GM19239 (cell line): ENCODE measurements at regions not wholly inside any gene's neighbourhood (a gene's known extent, or its start where the extent isn't known, plus 50 kb on each side); places are given as distances from the start of the nearest gene placed in this dataset.

Experiments
- DNase-seq: peaks from one replicate; pipeline ENCODE4 v3.0.0; 2011; ENCODE audit warnings: low spot score; ENCODE audit not compliant: insufficient read length
- FAIRE-seq: peaks from 2 replicates; lab custom pipeline; 2011; peaks lifted over from hg19 to GRCh38; lab: Jason Lieb, UNC

DNA sequence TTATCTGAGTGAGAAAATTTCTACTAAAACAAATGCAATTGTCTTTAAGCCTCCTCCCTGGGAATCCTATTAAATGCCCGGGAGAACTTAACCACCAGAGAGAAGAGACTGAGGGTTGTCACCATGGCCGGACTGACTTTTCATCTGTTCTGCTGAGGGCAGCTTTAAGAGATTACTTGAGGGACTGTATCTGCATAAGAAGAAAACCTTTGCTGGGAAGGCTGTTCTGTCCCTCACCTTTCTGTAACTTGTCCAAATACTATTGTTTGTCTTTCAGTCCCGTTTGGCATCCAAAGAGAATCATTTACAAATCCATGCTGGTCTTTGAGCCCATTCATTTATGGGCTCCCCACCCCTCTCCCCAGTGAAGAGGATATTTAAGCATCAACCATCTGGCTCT, 306.3 kb upstream of the FLRT2 start:
- DNase-seq, result no peak
- no peak for FAIRE-seq

GRCh38 chr14:85224241-85224640, 305.7 kb upstream of the FLRT2 start:
- FAIRE-seq (no peak), DNase-seq (no peak)

DNA sequence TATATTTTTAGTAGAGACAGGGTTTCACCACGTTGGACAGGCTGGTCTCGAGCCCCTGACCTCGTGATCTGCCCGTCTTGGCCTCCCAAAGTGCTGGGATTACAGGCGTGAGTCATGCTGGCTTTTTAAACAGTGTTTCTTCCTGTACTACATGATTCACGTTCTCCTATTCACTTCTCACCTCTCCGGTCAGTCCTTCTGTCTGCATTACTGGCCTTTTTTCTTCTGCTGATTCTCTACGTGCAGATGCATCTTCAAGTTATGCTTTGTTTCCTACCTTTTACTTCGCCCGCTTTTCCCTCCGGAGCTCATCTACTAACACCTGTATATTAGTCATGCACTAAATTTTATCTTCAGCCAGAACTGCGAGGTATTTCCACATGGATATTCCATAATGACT, 296.2 kb upstream of the FLRT2 start:
- DNase-seq (no peak), FAIRE-seq (no peak)

DNA sequence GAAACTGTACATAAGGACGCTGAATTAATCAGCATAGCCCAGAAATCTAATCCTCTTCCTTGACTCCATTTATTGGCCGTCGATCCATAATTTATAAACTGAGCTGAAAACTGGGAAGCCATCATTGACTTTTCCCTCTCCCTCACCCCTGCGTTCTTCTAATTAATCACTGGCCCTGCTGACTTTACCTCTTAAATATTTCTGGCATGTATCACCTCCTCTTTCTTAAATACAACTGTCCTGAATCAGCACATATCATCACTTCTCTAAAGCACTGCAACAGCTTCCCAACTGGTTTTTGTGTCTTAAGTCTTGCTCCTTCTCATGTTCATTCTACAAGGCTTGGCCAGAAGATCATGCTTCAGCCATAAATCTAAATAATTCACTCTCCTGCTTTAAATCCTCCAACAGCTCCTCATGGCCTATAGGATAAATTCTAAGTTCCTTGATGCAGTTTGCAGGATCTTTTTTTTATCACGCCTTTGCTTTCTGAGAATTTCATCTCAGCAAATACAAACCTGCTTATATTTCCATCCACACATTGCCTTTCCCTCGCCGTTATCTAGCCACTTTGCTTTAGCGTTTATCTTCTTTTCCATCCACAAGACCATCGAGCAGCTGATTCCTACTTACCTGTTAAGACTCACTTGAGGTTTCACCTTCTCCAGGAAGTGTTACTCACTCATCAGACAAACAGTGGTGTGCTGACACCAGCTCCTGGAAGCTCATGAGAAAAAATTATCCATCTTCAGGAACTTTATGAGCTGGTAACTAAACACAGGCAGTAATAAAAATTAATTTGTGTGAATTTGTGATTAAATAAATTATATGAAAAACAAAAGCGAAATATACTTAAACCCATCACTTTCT, 295.6 kb upstream of the FLRT2 start:
- DNase-seq (no peak), FAIRE-seq (no peak)

GRCh38 chr14:85235868-85236267, 294.1 kb upstream of the FLRT2 start:
- DNase-seq (no peak), FAIRE-seq (no peak)

- DNase-seq (no peak), FAIRE-seq (no peak)
Observed at GRCh38 chr14:85236296-85236695, 293.6 kb upstream of the FLRT2 start.

GRCh38 chr14:85239791-85240190, 290.2 kb upstream of the FLRT2 start:
- FAIRE-seq (no peak), DNase-seq (no peak)

DNA sequence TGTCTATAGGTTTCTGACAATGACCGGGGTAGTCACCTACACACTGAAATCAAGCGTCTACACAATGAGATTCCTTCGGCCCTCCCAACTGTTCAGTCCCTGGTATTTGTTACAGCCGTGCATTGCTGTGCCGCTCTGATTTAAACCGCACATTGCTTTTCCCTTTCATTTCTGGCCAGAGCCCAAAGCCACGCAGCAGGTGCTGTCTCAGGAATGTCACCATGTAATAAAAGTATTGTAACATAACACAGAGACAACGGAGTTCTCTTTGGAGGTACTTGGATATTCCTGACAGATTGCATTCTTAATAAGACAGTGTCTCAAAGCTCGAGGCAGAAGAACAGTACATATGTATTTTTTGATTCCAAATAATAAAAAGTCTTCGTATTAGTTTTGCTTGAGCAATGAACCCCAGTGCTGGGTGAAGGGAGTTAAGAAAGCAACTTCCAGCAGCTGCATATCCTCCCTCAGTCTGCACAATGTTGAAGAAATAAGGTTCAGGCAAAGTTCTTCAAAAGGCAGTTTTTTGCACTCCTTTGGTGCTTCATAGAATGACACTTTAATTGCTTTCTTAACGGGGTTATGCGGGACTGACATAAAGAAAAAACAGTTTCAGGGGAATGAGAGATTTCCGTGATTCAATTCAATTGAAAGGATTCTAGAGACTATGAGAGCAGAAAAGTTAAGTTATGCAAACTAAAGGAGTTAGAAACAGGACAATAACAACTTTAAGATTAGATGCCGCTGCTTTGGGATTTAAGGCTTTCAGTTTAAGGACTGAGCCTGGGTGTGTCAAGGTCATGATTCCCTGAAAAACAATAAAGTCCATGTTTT, 288.7 kb upstream of the FLRT2 start:
- FAIRE-seq, result no peak
- no peak for DNase-seq

DNA sequence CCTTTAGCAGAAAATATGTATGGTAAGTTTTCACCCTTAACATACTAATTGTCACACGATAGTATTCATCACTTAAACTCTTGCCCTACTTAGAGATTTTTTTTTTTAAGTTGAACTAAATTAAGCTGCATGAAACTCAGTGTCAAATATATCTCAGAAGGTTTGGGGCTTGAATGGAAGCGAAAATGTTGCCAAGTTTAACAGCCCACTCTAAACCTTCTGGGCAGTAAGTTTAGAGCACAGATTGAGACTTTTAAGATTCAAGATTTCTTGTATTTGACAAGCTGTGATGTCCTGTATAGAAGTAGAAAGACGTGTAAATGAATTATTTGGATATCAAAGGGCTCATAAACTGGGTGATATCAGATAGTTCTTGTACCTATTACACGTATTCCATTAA, 287.3 kb upstream of the FLRT2 start:
- DNase-seq (no peak), FAIRE-seq (no peak)

GRCh38 chr14:85243321-85243720, 286.6 kb upstream of the FLRT2 start:
- no peak for DNase-seq
- no peak for FAIRE-seq

DNA sequence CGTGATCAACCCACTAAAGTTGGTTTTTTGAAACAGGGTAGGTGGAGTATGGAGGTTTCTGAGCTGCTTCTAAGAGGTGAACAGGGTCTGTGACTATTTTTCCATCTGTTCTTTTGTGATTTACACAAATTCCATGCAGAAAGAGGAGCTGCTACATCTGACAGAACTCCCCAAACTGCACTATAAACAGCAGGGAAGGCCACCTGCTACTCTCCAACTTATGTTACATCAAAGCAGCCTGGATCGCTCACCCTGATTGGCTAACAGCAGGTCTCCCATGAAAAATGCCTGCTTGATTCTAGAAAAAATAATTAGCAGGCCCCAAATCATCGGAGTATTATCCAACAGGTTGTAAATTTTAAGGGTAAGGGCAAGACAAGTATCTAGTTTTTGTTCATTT, 282.9 kb upstream of the FLRT2 start:
- no peak for DNase-seq
- no peak for FAIRE-seq

- DNase-seq, result no peak
Observed at GRCh38 chr14:85248881-85249635, 280.9 kb upstream of the FLRT2 start.

DNA sequence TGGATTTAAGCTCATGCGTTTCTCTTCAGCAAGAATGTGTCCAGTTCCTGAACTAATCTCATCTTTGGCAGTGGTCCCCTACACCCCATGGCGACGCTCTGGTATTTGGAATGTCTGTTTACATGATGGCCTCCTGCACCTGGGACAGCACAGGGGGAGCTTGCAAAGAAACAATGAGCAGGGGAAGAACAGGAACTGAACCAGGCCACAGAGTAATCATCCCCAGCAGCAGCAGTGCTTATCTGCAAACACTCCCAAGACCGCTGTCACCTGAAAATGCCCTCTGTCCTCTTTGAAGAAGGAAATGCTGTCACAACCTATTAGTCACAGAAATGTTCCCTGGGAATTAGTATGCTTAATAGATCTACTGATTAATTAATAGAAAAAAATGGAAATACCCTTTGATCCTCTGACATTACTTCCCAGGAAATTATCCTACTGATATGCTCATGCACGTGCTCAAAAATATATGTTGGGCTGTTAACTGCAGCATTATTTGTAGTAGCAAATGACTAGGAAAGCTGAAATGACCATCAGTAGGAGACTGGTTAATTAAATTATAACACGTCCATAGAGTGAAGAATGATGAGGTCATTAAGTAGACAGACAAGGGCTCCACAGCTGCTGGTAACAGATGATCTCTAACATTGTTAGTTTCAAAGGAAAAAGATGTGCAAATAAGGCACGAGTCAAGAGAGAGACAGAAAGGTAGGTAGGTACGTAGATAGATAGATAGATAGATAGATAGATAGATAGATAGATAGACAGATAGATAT, 279.3 kb upstream of the FLRT2 start:
- FAIRE-seq, result no peak
- no peak for DNase-seq

More at GRCh38 chr14:85248881-85249635, 280.9 kb upstream of the FLRT2 start:
- no peak for FAIRE-seq

DNA sequence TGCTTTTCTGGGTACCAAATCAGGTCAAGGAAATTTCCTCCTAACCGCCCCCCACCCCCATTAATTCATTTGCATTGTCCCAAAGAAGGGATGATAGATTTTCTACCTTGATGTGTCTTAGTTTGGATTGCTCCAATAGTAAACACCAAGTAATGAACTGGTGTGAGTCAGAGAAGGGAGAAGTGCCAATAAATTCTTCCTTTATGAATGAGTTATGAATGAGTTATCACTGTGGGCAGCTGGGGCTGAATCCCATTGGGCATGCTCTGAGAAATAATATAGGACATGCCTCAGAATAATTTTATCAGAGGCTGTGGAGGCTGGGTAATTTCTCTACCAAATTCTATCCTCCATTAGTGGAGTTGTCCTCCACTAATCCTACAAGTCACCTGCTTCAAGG, 277.9 kb upstream of the FLRT2 start:
- no peak for FAIRE-seq

DNA sequence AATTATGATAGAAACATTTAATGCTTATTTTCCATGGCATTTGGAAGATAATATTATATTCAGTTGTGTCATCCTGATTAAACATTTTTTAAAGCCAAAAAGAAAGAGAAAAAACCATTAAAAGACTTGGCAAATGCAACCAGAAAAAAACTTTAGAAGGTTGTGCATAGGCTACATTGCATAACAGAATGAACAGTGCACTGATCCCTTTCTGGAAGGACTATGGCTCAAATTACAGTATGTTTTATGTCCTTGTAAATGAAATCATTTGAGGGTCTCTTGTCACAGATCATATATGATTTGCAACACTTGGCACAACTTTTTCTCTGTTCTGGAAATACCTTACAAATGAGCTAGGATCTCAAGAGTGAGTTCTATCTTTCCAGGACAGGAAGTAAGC, 275.2 kb upstream of the FLRT2 start:
- DNase-seq, result no peak
- FAIRE-seq, result no peak

More for the DNA sequence above, 277.9 kb upstream of the FLRT2 start:
- no peak for DNase-seq

DNA sequence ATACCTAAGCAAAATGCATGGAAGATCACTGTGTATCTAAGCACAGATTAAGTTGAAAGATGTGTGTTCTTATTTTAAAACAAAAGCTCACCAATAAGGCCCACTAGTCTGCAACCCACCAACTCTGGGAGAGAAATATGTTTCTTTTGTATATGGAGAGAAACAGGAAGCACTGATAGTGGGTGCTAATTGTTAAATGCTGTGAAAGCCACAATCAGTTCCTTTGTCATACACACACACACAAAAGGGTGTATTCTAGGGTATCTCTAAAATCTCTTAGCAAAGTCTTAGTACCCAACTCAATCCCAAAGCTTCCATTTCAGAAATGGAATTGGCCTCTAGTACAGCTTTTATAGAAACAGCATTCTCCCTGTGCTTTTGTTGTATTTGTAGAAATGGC, 272.7 kb upstream of the FLRT2 start:
- no peak for FAIRE-seq
- DNase-seq, result no peak

DNA sequence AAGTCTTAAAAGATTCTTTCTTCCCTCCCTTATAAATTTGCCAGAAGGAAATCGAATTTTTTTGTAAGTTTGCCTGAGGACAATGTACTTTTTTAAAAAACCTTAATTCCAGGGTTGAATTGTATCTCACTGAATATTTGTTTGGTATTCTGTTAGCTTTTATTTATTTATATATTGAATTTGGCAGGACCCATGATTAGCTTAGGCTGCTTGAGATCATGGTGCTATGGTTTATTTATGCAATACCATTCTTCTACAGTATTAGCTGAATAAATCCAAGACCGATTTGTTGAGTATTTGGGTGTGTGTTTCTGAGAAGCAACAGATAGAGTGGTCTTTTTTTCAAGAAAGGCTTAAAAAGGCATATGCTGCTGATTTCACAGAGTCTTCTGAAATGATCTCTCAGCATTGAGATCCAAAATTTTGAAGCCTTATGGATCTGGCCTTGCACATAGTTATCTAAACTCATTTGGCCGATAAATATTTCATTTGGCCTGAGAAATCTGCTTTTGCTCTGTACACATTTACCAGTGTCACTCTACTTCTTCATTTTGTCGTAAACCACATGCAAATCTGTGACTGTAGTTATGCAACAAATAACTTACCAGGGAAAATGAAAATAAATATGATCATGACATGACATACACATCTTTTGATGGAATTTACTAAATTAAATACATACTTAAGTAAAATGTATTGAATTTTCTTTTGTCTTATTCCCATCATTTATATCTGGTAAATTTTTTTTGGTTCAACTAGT, 265.8 kb upstream of the FLRT2 start:
- no peak for FAIRE-seq
- DNase-seq, result no peak

- FAIRE-seq (no peak), DNase-seq (no peak)
Observed at GRCh38 chr14:85273099-85273677, 256.8 kb upstream of the FLRT2 start.

- DNase-seq (no peak), FAIRE-seq (no peak)
Observed at GRCh38 chr14:85273952-85274351, 256.0 kb upstream of the FLRT2 start.
